NCI-H345 treated with DMSO at 0.1 percent for 48 hours (cell line): ENCODE measurements at regions not wholly inside any gene's neighbourhood (a gene's known extent, or its start where the extent isn't known, plus 50 kb on each side); places are given as distances from the start of the nearest gene placed in this dataset.
A peak's percentile ranks its signal among the peaks of the same experiment; 100 is the strongest.

ENCODE experiments used
- DNase-seq: peaks from one replicate; lab custom pipeline; 2025; ENCODE audit not compliant: unreplicated experiment; lab: John Stamatoyannopoulos, UW

- DNase-seq: no peak
These were observed 180.0 kb downstream of the KIF4B start for GRCh38 chr5:155193483-155194107.

GRCh38 chr5:155200608-155201007 is 187.1 kb downstream of the KIF4B start:
- no peak for DNase-seq

GRCh38 chr5:155211764-155212163 is 198.2 kb downstream of the KIF4B start:
- DNase-seq: no peak

DNA sequence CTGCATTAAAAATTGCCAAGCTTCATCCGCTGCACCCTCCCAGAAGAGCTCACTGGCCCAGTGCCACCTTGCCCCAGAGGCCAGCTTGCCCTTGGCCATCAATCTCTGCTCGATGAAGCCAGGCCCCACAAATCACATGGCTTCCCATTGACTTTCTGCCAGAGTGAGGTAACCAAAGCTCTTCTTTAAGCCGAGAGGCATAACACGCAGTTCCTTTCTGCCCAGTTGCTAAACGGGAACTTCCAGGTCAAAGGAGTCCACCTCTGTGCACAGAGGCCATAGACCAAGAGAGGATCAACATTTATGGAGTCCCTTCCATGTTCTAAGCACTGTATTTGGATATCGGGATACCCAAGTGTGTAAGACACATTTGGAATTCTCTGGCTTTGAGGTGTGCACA is 208.8 kb downstream of the KIF4B start:
- no peak for DNase-seq

DNA sequence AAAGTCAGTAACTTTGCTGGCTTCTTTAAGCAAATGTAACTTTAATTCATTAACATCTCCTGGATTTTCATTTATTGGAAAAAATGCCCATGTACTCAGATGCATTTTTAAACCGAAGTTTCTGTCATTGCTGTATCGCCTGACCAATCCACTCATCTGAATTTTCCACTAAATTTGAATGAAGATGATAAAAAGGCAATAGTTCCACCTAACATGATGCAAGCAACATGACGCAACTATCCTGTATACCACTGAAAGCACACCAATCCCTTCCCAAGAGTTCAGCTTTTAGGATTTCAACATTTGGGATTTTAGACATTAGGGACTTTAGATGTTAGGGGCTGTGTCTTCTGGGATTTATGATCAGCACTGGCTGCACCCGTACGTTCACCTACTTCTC is 215.6 kb downstream of the KIF4B start:
- no peak for DNase-seq

GRCh38 chr5:155239803-155240202 is 226.2 kb downstream of the KIF4B start:
- DNase-seq: no peak

- DNase-seq: no peak
These were observed 237.0 kb downstream of the KIF4B start for GRCh38 chr5:155250596-155250995.

- DNase-seq: no peak
These were observed 238.5 kb downstream of the KIF4B start for GRCh38 chr5:155252025-155252424.

- no peak for DNase-seq
These were observed 239.2 kb downstream of the KIF4B start for GRCh38 chr5:155252717-155253116.

- DNase-seq: no peak
These were observed 240.8 kb downstream of the KIF4B start for GRCh38 chr5:155254399-155254798.

DNA sequence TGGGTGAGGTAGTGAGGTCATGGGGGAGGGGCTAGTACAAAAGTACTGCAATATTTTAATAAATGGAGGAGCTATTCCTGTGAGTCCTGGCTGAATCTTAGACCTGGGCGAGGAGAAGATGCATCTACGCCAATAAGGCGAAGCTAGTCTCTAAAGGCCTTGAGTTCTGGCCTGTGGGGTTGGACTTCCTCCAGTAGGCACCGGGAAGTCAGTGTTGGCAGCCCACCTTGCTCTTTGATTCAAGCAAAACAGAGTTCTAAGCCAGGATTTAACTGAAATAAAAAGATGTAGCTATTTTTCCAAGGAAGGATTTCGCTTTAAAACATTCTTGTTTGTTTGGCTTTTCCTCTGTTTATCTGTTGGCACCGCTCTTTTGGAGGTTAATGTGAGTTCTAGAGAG is 244.6 kb downstream of the KIF4B start:
- no peak for DNase-seq

DNA sequence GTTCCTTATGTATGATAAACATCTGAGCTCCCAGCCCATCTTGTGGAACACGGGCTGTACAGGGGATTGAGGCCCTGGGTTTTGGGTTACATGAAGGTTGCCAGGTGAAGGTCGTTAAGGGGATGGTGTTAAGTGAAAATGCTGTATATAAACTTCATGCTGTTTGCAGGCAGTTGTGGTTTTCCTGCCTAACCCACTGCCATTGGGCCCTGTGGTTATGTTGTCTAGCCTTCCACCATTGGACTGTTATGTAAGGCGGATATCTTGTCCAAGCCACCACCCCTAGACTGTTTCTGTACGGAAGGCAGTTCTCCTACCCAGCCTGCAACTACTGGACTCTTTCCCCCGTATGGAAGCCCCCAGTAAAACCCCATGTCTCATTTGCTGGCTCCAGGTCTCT is 246.1 kb downstream of the KIF4B start:
- no peak for DNase-seq

DNA sequence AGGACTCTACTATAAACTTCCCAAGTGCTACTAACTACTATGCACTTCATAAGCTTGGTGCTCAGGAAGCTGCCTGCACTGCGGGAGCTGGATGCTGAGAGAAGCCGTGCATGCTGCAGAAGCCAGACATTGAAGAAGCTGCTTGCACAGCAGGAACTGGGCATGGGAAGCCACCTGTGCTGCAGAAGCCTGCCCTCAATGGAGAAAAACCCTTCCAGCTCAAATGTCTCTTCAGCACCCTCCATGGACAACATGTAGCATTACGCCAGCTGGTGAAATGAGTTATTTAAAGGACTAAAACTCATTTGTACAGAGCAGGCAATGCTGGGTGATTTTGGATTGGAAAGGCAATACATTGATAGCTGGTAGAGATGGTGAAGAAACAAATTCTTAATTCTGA is 247.2 kb downstream of the KIF4B start:
- DNase-seq: peak; percentile 20

DNA sequence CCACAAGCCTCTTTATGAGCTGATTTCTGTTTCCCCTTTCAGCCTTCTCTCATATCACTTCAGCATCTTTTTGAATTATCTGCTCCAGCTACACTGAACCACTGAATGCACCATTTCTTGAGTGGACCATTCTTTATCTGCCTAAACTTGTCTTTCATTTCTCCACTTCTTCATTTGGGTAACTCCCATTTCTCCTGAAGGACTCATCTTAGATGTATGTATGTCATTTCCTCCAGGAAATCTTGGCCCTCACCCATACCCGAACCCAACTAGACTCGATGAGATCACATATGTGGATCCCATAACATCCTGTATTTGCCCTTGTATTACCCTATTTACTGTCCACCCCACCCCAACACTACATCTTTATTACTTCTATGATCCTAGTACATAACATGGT is 249.8 kb downstream of the KIF4B start:
- DNase-seq: no peak

DNA sequence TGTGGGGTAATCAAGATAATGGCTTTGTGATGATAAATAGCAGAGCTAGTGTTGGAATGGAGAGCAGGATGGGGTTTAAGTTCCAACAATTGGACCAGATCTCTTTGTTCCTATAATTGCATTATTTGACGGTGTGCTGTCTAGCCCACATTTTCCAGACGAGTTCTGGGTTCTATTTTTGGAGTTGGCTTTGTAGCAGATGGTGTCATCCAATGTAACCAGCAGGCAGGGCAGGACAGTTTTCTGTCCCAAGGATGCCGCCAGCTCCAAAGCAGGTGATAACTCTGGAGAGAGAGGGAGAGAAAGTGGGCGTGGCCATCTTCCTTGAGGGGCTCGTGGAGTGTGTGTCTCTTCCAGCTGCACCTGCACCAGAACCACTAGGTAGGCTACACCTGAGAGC is 251.3 kb downstream of the KIF4B start:
- DNase-seq: no peak

DNA sequence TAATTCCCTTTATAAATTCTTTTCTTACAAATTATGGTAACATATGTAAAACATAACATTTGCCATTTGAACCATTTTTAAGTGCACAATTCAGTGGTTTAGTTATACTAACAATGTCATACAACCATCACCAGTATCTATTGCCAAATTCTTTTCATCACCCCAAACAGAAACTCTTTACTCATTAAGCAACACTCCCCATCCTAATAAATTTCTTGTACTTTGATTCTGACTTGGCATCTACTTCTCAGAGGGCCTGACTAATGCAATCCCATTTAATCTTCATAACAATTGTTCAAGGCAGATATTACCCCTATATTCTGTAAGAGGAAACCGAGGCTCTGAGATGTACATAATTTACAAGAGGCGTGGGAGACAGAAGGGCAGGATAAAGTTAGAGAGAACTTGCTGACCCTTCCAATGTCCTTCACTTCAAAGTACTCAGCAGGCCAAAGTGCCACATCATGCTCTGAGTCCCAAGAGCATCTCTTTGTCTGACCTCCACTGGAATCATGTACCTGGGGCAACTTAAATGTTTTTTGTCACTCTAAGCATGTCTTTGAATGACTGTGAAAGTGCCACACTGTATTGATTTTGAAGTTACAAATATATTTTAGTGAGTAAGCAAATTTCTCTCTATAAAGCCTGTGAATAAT is 255.3 kb downstream of the KIF4B start:
- DNase-seq: no peak

DNA sequence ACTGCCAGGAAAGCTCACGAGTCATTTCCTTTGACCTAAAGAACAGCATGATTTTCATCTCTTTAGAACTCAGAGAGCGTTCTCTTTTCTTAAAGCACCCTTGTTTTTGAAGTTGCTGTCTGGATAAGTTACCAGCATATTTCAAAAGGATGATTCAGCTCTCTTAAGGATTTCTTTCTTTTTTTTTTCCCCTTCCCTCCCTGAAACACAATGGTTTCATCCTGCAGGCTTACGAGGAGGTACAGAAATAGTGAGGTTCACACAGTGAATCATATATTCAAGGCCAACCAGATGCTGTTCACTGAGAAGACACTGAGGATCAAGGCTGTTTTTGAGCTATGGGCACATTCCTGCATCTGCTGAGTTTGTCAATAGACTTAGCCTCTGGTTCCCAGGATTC is 257.2 kb downstream of the KIF4B start:
- no peak for DNase-seq

- DNase-seq: no peak
These were observed 260.9 kb downstream of the KIF4B start for GRCh38 chr5:155274484-155274883.

- DNase-seq: no peak
These were observed 261.7 kb downstream of the KIF4B start for GRCh38 chr5:155275222-155275621.

- DNase-seq: no peak
These were observed 262.7 kb downstream of the KIF4B start for GRCh38 chr5:155276231-155276630.

DNA sequence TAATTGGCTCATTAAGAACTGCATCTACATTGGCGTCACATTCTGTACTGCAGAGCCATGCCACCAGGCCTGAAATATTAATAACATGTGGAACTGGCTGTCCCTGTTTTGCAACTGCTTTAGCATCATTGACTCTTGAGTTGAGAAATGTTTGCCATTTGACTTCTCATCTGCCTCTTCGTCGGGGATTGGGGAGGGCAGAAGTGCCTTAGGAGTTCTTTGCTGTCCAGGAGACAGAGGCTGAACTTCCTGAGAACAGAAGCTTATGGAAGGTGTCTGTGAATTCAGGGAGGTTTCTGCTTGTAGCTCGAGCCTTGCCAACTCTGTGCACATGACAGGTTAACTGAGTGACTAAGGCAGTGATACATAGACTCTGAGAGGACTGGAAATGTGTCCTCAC is 265.0 kb downstream of the KIF4B start:
- no peak for DNase-seq

- no peak for DNase-seq
These were observed 269.1 kb downstream of the KIF4B start for GRCh38 chr5:155282503-155283107.

DNA sequence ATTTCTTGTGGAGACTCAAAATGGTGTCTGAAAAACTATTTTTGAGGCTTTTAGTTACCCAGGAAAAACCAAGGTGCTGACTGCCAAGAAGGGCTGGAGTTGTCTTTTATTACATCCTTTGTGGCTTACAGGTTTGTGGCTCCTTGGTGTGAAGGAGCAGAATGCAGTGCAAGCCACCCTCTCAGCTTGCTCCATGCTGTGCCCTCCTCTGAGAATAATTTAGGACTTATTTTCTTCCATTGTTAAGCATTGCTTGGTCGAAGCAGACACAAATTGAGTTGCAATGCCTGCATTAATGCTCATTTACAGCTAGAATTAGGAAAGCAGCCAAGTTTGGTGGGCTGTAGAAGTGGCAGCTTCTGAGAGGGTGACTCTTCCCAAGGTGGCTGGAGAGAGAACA is 272.2 kb downstream of the KIF4B start:
- no peak for DNase-seq
